NCI-H524 (cell line): ENCODE measurements at regions not wholly inside any gene's neighbourhood (a gene's known extent, or its start where the extent isn't known, plus 50 kb on each side); places are given as distances from the start of the nearest gene placed in this dataset.
A peak's percentile ranks its signal among the peaks of the same experiment; 100 is the strongest.
"Not testable (repeated sequence)": the region's sequence is repeated elsewhere in the genome, so short reads cannot be mapped to it uniquely, and the experiment has no call there.

Experiments
- DNase-seq, 2 experiments: peaks; one replicate each; lab custom pipeline; 2025; lab: John Stamatoyannopoulos, UW

DNA sequence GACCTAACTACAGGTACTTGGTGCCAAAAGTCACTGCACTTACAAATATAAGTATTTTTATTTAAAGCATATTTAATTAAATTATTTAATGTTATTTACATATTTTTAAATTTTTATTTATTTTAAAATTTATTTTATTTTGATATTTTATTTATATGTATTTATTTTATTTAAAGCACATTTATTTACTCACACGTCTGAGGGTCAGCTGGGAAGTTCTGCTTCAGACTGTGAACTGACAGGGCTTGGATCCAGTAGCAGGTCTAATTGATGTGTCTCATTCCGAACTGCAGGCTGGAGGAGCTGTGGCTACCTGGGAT is 392.5 kb downstream of the GBA3 start:
- DNase-seq = no peak

DNA sequence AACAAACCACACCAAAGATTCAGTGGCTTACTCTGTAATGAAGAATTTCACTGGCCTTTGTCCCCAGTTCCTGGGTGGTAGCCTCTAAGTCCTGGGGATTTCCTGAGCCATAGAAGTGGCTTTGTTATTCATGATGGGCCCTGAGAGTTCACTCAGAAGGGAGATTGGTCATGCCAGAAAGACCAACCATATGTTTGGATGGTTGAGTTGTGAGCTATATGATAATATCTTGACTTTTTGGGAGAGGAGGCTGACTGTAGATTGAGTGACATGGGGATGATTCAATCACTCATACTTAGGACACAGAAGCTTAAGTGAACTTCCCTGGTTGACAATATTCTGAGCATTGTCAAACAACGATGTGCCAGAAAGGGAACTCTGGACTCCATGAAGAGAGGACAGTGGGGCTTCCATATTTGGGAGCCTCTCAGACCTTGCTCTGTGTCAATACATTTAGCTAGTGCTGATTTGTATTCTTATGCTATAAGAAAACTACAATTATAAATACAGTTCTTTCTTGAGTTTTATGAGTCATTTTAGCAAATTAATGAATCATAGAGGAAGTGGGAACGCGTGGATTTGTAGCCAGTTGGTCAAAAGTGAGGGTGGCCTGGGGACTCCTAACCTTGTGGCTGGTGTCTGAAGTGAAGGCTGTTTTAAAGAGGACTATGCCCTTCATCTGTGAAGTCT is 392.0 kb downstream of the GBA3 start:
- DNase-seq = no peak

DNA sequence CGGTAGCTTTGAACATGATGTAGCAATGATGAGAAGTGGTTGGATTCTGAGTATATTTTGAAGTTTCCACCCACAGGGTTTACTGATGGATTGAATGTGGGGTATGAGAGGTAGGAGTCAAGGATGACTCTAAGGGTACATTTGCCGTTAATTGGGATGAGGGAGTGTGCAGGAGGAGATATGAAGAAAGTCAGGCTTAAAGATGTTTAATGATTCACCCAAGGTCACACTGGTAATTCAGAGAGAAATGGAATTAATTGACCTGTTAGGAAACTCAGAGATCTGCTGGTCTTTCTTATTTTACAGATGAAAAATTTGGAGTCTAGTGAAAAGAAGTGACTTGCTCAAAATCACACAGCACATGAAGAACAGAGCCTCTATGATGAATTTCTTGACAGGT is 390.7 kb downstream of the GBA3 start:
- no peak for DNase-seq

DNA sequence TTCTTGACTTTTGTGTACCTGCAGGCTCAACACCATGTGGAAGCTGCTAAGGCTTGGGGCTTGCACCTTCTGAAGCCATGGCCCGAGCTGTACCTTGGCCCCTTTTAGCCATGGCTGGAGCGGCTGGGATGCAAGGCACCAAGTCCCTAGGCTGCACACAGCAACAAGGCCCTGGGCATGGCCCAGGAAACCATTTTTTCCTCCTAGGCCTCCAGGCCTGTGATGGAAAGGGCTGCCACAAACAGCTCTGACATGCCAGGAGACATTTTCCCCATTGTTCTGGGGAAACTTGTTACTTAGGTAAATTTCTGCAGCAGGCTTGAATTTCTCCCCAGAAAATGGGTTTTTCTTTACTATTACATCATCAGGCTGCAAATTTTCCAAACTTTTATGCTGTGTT is 387.4 kb downstream of the GBA3 start:
- not testable (repeated sequence) for DNase-seq

DNA sequence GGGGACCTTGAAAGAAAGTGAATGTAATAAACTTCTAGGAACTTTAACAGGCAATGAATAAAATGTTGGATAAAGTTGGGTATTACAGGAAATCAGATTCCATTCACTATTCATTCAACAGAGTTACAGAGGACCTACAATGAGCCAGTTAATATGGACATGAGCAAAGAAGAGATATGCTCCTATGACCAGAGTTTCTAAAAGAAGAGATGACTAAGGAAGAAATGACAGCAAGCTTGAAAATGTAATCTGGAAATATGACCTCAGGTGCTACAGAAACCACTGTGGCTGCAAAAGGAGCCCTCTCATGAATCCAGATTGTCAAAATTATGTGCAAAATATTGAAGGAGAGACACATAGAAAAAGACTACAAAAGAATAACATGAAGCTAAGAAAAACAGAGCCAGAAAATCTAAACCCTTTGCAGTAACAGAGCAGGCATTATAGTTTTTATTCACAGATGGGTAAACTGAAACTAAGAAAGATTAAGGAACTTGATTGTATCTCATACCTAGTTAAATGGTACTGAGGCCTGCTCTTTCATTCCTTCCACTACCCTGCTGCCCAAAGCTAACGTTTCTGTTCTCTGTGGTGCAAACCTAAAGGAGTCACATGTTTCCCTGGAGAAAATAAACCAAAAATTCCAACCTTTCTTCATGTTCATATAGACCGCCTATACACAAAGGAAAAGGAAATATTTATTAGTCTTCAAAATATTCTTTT is 378.3 kb downstream of the GBA3 start:
- no peak for DNase-seq

DNA sequence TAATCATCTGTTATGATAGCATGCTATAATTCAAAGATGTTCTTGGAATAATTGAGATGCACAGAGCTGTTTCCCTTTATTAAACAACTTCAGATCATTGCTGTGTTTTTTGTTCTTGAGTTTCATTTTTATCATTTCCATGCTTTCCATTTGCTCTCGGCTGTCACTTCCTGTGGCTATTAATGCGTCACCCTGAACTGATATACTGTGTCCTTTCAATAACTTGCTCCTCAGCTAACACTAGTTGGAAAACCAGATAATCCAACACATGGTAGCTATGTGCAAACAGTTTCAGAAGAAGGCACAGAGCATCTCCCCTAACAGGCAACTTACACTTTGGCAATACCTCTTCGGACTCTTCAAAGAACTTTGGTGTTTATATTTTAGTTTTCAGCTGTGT is 376.0 kb downstream of the GBA3 start:
- DNase-seq = no peak

DNA sequence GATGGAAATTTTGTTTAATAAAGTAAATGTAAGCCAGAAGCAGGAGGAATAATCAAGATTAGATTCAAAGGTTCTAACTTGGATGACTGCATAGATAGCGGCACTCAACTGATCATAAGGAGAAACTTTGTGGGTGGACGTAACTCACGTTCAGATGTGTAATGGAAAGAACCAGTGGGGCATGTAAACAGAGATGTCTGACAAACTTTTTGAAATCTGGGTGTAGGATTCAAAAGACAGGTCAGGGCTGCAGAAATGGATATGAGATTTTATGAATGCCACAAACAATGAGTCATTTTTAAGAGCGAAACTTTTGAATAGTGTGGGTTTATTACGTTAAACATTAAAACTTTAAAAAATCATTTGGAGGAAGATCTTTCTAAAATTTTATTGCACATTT is 375.6 kb downstream of the GBA3 start:
- no peak for DNase-seq

DNA sequence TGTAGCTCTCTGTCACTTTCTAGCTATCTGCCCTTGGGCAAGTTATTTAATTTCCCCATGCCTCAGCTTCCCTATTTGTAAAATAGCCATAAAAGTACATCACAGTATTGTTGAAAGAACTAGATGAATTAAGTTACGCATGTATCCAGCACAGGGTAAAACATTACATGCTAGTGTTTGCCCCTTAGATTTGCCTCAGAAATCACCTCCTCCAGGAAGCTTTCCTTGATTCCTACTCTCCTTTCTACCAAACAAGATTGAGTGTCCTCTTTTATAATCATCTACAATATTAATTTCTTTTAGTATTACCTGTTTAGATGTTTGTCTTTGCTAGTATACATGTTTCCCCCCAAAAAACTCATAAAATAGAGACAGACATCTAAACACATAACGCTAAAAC is 369.5 kb downstream of the GBA3 start:
- no peak for DNase-seq

DNA sequence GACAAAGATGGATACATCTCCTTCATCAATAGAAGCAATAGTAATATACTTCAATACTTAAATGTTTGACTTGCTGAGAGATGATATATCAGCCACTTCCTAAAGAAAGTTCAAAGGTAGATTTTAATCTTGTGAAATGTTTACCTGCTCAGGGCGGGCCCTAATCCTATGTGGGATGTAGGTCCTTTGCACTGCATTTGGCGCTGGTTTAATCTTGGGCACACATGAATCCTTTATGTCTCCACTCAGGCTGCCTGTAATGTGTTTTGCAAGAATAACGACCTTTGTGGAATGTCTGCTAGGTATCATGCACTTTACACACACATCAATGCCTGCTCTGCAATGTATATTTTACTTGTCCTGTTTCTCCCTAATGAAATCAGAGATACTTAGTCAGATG is 368.7 kb downstream of the GBA3 start:
- DNase-seq = no peak

DNA sequence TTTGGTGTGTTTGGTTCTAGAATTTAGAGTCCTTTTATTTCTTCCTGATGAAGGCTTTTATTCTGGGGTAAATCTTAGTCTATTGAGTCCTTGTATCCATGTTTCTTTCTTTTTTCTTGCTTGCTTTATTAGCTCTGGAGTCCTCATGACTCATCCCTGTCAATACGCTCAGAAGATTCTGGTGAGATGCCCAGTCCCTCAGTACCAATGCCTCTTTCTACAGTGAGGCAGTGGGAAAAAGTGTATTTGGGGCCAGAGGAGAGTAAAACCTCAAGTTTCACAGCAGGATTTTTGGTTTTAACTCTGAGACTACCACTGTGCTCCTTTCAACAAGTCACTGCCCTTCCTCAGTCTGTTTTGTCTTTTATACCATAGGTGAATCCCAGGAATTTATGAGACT is 368.0 kb downstream of the GBA3 start:
- DNase-seq = no peak

DNA sequence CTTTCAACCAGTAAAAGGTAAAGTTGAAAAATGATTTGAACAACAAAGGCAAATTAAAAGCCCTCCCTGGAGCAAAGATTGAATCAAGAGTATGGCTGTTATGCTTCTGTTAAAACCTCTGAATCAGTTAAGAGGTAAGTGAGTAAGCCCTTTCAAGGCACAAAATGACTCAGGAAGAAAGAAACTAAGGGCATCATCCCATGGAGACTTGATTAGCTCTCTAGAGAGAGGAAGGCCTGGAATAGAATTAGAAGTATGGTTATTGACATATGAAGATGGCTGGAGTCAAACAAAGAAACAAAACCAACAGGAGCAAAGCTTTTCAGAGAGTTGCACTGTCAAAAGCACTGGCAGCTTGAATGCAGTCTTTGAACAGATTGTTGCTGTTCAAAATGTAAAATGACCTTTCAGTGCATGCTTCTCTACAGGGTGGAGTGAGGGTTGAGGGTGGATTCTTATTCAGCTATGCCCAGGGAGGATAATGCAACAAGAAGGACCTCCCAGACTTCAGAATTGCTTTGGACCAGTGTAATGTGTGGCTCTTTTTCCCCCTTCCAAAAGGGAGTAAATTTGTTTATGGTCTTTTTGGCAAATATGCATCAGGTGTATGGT is 365.5 kb downstream of the GBA3 start:
- peak in 1 of 2 experiments; percentile 4 for DNase-seq

DNA sequence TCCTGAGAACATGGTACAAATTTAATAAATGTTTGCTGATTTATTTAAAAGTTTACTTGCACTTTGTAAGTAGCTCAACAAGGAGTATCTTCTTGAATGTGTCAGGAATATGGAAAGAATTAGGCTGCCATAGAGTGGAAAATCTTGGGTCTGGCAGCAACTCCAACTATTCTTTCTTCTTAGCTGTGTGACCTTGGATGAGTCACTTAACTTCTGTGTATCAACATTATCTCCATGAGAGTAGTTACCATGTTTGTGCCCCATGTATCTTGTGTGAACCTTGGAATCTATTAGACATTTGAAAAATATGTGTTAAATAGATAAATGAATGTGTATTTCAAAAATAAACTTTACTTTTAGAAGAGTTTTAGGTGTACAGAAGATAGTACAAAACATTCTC is 348.8 kb downstream of the GBA3 start:
- no peak for DNase-seq

DNA sequence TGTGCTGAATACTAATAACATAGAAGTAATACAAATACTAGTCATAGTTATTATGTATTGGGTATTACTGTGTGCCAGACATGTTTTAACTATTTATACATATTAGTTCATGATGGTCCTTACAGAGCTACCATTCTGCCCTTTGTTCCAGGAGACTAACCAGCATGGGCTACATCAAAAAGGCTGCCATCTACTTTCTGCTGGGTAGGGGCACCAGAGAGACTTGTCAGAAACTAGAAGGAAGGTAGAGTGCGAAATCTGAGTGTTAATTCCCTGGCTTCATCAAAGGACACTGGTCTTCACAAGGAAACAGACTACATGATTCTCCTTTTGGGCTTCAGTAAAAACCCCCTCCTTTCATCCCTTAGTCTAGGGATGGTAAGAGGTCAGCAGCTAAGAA is 347.8 kb downstream of the GBA3 start:
- DNase-seq = no peak

DNA sequence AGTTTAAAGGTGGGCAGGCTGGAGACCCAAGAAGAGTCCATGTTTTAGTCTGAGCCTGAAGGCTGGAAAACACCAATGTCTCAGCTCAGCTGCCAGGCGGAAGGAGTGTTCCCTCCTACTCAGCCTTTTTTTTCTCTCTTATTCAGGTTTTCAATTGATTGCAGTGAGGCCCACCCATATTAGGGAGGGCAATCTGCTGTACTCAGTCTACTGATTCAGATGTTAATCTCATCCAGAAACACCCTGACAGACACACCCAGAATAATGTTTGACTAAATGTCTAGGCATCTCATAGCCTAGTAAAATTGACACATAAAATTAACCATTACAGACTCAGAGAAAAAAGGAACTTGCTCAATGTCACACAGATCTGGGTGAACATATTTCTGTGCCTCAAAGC is 347.1 kb downstream of the GBA3 start:
- no peak for DNase-seq

DNA sequence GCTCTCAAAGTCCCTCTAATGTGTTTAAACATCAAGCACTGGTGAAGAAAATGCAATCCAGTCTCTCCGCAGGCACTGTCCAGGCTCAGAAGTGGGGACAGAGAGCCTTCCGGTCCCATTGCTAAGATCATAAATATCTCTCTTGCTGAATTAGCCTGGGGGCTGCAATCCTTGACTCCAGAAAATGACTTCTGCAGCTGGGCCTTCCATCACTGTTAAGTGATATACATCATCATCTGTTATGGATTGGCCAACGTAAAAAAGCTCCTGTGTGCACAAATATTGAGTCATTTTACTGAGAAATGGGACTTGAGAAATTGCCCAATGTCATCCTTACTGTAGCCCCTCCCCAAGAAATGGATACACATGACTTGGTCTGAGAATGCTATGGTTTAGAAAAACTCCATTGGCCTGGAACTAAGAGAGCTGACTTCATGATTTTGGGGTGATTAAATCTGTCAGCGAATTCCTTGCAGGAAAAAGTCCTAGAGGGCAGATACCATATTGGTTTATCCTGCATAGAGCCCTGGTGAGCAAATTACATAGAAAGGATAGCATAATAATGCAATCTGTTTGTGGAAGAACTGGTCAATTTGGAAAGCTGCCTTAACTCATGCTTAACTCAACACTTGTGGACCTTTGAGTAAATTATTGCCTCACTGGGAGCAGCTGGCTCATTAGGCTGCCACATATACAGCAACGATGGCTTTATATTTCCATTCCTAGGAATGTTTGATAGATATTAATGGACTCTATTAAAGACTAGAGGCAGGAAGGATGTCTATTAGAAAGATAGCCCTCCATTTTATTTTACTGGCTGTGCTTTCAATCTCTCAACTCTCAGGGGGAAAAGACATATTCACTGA is 346.1 kb downstream of the GBA3 start:
- no peak for DNase-seq

DNA sequence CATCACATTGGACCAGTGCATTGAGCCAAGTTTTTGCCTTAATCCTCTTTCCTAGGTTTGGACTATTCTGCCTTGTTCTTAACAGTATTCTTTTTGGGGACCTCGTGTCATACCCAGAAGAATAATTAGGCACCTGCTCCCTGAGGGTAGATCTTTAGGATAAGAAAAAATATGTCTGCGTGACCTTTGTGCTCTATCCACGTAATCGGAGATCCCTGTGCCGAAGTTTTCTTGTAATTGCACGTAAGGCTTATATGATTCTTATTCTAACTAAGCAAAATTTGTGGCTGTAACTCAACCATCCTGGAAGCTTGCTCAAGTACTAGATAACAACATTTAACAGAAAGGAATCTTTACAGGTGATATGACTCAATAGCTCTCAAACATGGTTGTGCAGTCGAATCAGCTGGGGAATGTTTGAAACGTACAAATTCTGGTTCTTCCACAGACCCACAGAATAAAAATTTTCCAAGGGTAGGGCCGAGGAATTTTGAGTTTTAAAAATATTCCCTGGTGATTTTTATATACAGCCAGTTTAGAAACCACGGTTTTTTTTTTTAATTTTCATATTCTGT is 344.3 kb downstream of the GBA3 start:
- no peak for DNase-seq

DNA sequence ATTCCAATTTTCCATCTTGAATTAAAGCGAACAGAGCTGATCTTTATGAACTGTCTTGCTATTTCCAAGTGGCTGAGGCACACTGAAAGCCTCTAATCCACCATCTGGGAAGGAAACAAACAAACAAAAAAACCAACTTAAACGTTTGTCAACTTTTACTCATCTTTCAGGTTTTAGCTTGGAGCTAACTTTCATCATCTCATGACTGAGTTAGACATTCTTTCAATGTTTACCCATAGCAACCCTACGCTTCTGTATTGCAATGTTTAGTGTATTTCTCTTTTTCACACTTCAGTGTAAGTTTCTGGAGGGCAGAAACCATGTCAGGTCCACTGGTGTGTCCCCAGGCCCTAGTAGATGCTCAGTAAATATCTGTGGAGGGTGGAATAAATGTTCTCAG is 343.8 kb downstream of the GBA3 start:
- no peak for DNase-seq

DNA sequence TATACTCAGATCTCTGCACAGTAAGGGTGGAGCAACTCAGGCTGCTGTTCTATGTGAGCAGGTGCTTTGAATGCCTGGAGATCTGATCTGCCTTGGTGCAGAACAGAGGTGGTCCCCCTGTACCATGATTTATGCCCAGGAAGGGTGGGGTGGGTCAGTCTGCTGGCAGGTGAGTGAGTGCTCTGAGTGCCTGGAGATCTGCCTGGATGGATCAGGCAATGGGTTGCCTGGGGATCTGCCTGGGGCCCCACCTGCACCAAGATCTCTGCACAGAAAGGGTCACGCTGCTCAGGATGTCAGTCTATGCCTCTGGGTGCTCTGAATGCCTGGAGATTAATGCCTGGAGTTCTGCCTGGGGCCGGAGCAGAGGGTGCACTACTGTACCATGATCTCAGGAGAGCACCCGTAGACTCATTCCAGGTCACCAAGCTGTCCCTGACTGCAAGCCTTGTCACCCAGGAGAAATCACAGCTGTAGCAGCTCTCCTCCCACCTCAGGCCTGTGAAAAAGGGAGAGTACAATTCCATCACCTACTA is 342.9 kb downstream of the GBA3 start:
- no peak for DNase-seq

DNA sequence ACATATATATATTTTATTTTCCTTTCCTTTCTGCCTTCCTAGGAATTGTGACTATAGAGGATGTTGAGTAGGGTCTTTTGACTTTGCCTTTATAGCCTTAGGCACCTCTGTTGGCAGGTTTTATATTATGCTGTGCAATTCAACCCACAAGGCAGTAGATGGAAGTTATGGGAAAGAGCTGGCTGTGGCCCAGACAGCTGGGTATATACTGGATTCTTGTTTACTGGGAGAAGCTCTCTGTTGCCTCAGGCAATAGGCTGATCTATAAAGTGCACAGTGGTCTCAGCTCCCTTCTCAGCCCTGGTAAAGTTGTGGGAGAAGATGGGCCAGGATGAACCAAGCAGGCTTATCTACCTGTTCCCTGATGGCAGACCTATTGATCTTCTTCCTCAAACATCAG is 342.0 kb downstream of the GBA3 start:
- DNase-seq = no peak

DNA sequence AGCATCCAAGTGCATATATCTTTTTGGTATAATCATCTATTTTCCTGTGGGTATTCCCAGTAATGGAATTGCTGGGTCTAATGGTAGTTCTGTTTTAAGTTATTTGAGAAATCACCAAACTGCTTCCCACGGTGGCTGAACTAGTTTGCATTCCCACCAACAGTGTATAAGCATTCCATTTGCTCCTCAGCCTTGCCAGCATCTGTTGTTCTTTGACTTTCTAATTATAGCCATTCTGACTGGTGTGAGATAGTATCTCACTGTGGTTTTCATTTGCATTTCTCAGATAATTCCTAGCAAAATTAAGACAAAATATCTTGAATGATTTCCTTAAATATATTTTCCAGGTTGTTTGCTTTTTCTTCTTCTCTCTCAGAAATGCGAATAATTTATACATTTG is 341.1 kb downstream of the GBA3 start:
- DNase-seq = no peak

DNA sequence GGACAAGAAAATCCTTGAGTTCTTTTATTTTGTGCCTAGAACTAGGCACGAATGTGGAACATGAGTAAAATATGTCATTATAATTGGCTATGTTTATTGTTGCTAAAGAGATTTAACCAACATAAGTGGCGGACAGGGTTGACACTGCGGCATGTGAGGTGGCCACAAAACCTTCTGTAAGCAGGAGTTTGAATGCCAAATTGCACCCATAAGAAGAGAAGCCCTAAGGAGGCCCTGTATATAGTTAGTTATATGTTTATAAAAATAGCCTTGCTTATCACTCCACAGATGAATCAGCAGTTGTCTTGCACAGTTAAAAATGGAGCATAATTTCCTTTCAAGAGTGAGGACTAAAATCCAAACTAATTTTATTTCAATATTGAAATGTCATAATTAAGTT is 336.1 kb downstream of the GBA3 start:
- no peak for DNase-seq

DNA sequence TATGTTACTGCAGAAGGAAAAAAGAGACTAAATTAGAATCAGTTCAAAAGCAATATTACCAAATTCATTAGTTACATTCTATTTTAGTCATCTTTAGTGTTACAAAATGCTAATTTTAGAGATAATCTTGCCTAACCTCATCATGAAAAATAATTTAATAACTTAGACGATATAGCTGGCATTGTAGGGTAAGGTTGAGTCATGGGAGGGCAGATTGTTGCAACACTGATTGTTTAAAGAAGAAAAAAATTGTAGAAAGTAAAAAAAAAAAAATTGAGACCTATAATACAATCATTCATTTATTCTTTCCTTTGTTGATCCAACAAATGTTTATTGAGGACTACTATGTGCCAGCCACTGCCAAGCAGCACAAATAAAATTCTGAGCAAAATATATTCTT is 330.9 kb downstream of the GBA3 start:
- no peak for DNase-seq
